Breast epithelium (tissue), 4 donors: ENCODE measurements at regions not wholly inside any gene's neighbourhood (a gene's known extent, or its start where the extent isn't known, plus 50 kb on each side); places are given as distances from the start of the nearest gene placed in this dataset.
"Not testable (repeated sequence)": the region's sequence is repeated elsewhere in the genome, so short reads cannot be mapped to it uniquely, and the experiment has no call there.

Experiments used
- DNase-seq, 2 donors: peaks; one replicate each; pipeline ENCODE4 v3.0.0-alpha.2; 2019; ENCODE audit warnings: low spot score in 2 of 2
- H3K27ac ChIP-seq, 2 donors: fragments of 200-600 bp; sonication (generic) in 1 of 2; one replicate each; pipeline ENCODE4 v1.5.1; 2016 to 2019; ENCODE audit warnings: mild to moderate bottlenecking in 1 of 2
- H3K27me3 ChIP-seq, 2 donors: fragments of 200-600 bp; sonication (generic) in 1 of 2; one replicate each; pipeline versions ENCODE4 v1.5.1 to v1.6.0; 2017 to 2019; ENCODE audit warnings: control low read depth in 1 of 2, mild to moderate bottlenecking in 1 of 2
- H3K36me3 ChIP-seq: fragments of 200-600 bp; one replicate; pipeline ENCODE4 v1.5.1; 2019
- H3K4me1 ChIP-seq, 2 donors: fragments of 200-600 bp; sonication (generic); one replicate each; pipeline ENCODE4 v1.5.1; 2016 to 2019; ENCODE audit warnings: control low read depth in 1 of 2
- H3K4me3 ChIP-seq, 3 donors: fragments of 200-600 bp; sonication (generic); 1 replicate in 2 of 3; 2 replicates in 1 of 3; pipeline ENCODE4 v1.5.1; 2016 to 2019; ENCODE audit warnings: mild to moderate bottlenecking in 3 of 3, moderate library complexity in 2 of 3
- H3K9me3 ChIP-seq, 2 donors: fragments of 200-600 bp; sonication (generic) in 1 of 2; one replicate each; pipeline ENCODE4 v1.5.1; 2016 to 2019; ENCODE audit warnings: control low read depth in 1 of 2
- POLR2A ChIP-seq: fragments of 450-650 bp; IDR thresholded peaks from one replicate; pipeline ENCODE4 v1.6.1; 2016; ENCODE audit warnings: antibody characterized with exemption, mild to moderate bottlenecking, moderate library complexity
- POLR2AphosphoS5 ChIP-seq, 3 donors: sonication (generic); formaldehyde crosslinking; IDR thresholded peaks; one replicate each; pipeline ENCODE4 v1.6.1; 2017; ENCODE audit warnings: antibody characterized with exemption in 3 of 3
- intact Hi-C: fragments of 100-400 bp; cut with DNase I; formaldehyde crosslinking; loops from one replicate; pipeline ENCODE4 v1.15.1; 2023; ENCODE audit warnings: low total_unique reads
- TF ChIP-seq, protein P1 (sequence below), 3 donors: fragments of 450-650 bp; IDR thresholded peaks; one replicate each; pipeline ENCODE4 v1.5.1; 2016 to 2017; ENCODE audit warnings: antibody characterized with exemption in 3 of 3, mild to moderate bottlenecking in 3 of 3, moderate library complexity in 3 of 3

DNA sequence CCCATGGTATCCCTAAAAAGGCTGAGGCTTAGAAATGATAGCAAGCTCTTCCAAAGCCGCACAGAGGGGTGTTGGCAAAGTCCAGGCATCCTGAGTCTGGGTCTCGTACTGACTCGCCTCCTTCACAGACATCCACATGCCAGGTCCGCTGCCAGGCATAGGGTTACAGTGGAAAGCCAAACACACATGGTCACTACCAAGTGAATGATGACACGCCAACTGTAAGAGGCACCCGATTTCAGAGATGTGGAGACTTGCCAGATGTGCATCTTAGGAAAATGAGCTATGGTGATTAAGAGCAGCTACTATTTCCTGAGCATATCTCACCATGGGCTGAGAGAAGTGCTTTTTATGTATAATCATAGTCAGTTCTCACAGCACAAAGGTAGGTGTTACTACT lies 314.9 kb downstream of the MIAT start:
- DNase-seq = no peak
- intact Hi-C loops = no loop called here
- no peak overlapping the region for H3K27ac ChIP-seq

DNA sequence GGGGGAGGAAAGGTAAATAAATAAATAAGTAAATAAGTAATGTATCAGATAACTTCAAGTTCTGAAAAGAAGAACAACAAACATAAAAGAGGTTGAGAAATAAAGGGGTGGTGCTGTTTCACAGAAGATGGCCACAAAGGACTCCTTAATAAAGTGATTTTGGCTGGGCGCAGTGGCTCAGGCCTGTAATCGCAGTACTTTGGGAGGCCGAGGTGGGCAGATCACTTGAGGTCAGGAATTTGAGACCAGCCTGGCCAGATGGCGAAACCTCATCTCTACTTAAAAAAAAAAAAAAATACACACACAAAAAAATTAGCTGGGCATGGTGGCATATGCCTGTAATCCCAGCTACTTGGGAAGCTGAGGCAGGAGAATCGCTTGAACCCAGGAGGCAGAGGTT lies 315.5 kb downstream of the MIAT start:
- H3K27ac ChIP-seq, DNase-seq, H3K4me1 ChIP-seq, H3K27me3 ChIP-seq, H3K4me3 ChIP-seq, intact Hi-C loops, H3K9me3 ChIP-seq, H3K36me3 ChIP-seq: not testable (repeated sequence)

More for the DNA sequence above, 314.9 kb downstream of the MIAT start:
- no peak overlapping the region for H3K4me3 ChIP-seq
- no peak for TF ChIP-seq POLR2A
- TF ChIP-seq, protein P1, sequence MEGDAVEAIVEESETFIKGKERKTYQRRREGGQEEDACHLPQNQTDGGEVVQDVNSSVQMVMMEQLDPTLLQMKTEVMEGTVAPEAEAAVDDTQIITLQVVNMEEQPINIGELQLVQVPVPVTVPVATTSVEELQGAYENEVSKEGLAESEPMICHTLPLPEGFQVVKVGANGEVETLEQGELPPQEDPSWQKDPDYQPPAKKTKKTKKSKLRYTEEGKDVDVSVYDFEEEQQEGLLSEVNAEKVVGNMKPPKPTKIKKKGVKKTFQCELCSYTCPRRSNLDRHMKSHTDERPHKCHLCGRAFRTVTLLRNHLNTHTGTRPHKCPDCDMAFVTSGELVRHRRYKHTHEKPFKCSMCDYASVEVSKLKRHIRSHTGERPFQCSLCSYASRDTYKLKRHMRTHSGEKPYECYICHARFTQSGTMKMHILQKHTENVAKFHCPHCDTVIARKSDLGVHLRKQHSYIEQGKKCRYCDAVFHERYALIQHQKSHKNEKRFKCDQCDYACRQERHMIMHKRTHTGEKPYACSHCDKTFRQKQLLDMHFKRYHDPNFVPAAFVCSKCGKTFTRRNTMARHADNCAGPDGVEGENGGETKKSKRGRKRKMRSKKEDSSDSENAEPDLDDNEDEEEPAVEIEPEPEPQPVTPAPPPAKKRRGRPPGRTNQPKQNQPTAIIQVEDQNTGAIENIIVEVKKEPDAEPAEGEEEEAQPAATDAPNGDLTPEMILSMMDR (IDR thresholded peaks at IDR 0.05) = no peak
- no peak for TF ChIP-seq POLR2AphosphoS5 (IDR thresholded peaks at IDR 0.05)
- no peaks in the 10 kb centered on the region for H3K9me3 ChIP-seq
- no peaks in the 10 kb centered on the region for H3K4me1 ChIP-seq
- no peaks in the 10 kb centered on the region for H3K27me3 ChIP-seq
- no peaks in the 10 kb centered on the region for H3K36me3 ChIP-seq

DNA sequence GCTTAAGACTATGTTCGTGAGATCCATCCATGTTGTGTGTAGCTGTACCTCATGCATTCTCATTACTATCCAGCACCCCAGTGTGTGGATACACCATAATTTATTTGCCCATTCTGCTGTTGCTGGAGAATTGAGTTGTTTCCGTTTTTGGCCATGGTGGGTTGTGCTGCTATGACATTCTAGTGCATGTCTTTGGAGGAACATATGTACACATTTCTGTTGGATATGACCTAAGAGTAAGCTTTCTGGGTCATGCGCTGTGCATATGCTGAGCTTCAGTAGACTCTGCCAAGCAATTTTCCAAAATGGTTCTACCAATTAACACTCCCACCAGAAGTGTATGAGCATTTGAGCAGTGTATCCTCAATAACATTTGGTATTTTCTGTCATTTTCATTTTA lies 316.6 kb downstream of the MIAT start:
- Histone ChIP-seq H3K27ac (no peak overlapping the region), H3K9me3 (no peaks in the 10 kb centered on the region), H3K4me3 (no peak overlapping the region), H3K27me3 (no peaks in the 10 kb centered on the region), H3K36me3 (no peaks in the 10 kb centered on the region), H3K4me1 (no peaks in the 10 kb centered on the region)
- no peak for TF ChIP-seq POLR2AphosphoS5 (IDR thresholded peaks at IDR 0.05)
- TF ChIP-seq, protein P1 (IDR thresholded peaks at IDR 0.05) = no peak
- no peak for TF ChIP-seq POLR2A
- DNase-seq = no peak
- intact Hi-C loops = no loop called here

DNA sequence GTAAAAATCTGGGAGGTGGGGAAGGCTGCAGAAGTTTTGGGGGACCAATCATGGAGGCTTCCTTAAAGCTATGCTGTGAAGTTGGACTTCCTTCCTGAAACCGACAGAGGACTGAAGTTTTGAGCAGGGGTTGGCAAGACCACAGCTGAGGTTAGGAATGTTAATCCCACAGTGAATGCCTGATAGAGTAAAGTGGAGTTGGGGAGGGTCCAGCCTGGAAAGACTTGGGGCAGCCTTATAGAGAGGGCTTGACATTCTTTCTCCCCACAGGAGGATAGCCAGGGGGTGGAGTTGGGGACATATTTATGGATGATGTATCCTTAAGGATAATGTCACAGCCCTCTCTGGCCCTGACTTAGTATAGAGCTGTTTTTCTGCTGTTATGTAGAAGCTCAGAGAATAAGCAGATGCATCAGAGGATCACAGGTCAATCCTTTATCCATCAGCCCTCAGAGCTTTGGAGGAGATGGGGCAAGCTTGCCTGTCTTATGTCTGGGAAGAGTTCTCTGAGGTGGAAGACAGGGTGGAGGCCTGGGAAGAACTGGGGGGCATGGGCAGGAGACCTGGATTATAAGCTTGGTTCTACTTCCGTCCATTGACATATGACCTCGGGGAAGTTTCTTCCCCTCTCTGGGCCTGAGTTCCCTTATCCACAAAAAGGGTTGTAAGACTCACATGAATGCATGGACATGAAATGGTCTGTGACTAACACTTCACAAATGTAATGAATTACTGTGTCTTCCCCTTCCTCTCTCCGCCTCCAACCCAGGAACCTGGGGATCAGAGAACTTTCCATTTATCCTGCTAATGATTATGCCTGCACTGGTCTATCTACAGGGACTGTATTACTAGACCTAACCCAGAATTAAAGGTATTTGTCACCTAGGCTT lies 317.8 kb downstream of the MIAT start:
- H3K4me3 ChIP-seq = no peak overlapping the region
- H3K27me3 ChIP-seq = no peaks in the 10 kb centered on the region
- intact Hi-C loops = no loop called here
- no peaks in the 10 kb centered on the region for H3K36me3 ChIP-seq
- no peak for DNase-seq
- TF ChIP-seq, protein P1 (IDR thresholded peaks at IDR 0.05) = no peak
- TF ChIP-seq POLR2A (no peak), POLR2AphosphoS5 (IDR thresholded peaks at IDR 0.05) (no peak)
- H3K27ac ChIP-seq = no peak overlapping the region
- no peaks in the 10 kb centered on the region for H3K9me3 ChIP-seq
- H3K4me1 ChIP-seq = no peaks in the 10 kb centered on the region

DNA sequence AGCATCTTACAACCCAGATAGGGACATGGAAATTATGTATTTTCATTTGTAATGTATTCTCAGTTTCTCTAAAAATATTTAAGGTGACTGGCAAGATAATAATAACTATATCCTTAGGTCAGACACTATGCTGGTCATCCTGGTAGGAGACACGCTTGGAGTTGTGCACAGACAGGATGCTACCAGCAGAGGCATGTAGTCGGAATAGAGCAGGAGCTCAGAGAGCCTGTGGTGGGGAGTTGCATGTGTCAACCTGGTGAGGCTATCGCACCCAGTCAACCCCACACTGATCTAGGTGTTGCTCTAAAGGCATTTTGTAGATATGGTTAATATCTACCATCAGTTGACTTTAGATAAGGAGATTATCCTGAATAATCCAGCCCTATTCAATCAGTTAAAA lies 318.5 kb downstream of the MIAT start:
- H3K4me3 ChIP-seq = no peak overlapping the region
- no peaks in the 10 kb centered on the region for H3K27me3 ChIP-seq
- DNase-seq = no peak
- TF ChIP-seq POLR2AphosphoS5 (IDR thresholded peaks at IDR 0.05) (no peak), POLR2A (no peak)
- TF ChIP-seq, protein P1 (IDR thresholded peaks at IDR 0.05) = no peak
- intact Hi-C loops = no loop called here
- H3K4me1 ChIP-seq = no peaks in the 10 kb centered on the region
- no peaks in the 10 kb centered on the region for H3K9me3 ChIP-seq
- H3K27ac ChIP-seq = no peak overlapping the region
- no peaks in the 10 kb centered on the region for H3K36me3 ChIP-seq
